Upper lobe of left lung (tissue), 4 donors: ENCODE measurements at regions not wholly inside any gene's neighbourhood (a gene's known extent, or its start where the extent isn't known, plus 50 kb on each side); places are given as distances from the start of the nearest gene placed in this dataset.

Source experiments
- CTCF ChIP-seq, 6 experiments: fragments of 450-650 bp in 4 of 6; fragments of 200-600 bp in 2 of 6; sonication (generic) in 2 of 6; IDR thresholded peaks; one replicate each; pipeline ENCODE4 v1.5.1; 2016 to 2019; ENCODE audit warnings: antibody characterized with exemption in 6 of 6
- EP300 ChIP-seq, 4 donors: sonication (generic); formaldehyde crosslinking; IDR thresholded peaks; one replicate each; pipeline ENCODE4 v1.5.1; 2017; ENCODE audit warnings: antibody characterized with exemption in 4 of 4, control low read depth in 2 of 4
- POLR2A ChIP-seq, 4 donors: fragments of 450-650 bp; IDR thresholded peaks; one replicate each; pipeline ENCODE4 v1.5.1; 2016 to 2017; ENCODE audit warnings: antibody characterized with exemption in 4 of 4, mild to moderate bottlenecking in 2 of 4
- POLR2AphosphoS5 ChIP-seq, 2 donors: sonication (generic); formaldehyde crosslinking; IDR thresholded peaks; one replicate each; pipeline ENCODE4 v1.5.1; 2017; ENCODE audit warnings: antibody characterized with exemption in 2 of 2

GRCh38 chr11:69869311-69869939 is 50.2 kb upstream of the FGF3 start:
- no peak for TF ChIP-seq CTCF (IDR thresholded peaks at IDR 0.05)
- TF ChIP-seq POLR2A (IDR thresholded peaks at IDR 0.05), result no peak
- no peak for TF ChIP-seq POLR2AphosphoS5 (IDR thresholded peaks at IDR 0.05)
- no peak for TF ChIP-seq EP300 (IDR thresholded peaks at IDR 0.05)
